Mesendoderm (in vitro differentiated cells): ENCODE measurements at regions not wholly inside any gene's neighbourhood (a gene's known extent, or its start where the extent isn't known, plus 50 kb on each side); places are given as distances from the start of the nearest gene placed in this dataset.

Source experiments
- DNase-seq: peaks from one replicate; pipeline ENCODE4 v3.0.0; 2013
- H2AK5ac ChIP-seq: 2 replicates; pipeline ENCODE4 v1.6.1; 2013; ENCODE audit warnings: low read length, inconsistent platforms
- H2BK120ac ChIP-seq: 2 replicates; pipeline ENCODE4 v1.6.1; 2013; ENCODE audit warnings: low read depth, mild to moderate bottlenecking, low read length, moderate library complexity, mixed read lengths
- H2BK15ac ChIP-seq: replicated peaks from 2 replicates; pipeline ENCODE4 v1.6.1; 2013; ENCODE audit warnings: low read depth, mild to moderate bottlenecking, moderate library complexity
- H2BK5ac ChIP-seq: 2 replicates; pipeline ENCODE4 v1.6.1; 2013; ENCODE audit warnings: low read length, inconsistent platforms
- H3K18ac ChIP-seq: 2 replicates; pipeline ENCODE4 v1.6.1; 2013; ENCODE audit warnings: mild to moderate bottlenecking, low read length, mixed read lengths
- H3K23ac ChIP-seq: one replicate; pipeline ENCODE4 v1.6.1; 2013; ENCODE audit warnings: low read length
- H3K27ac ChIP-seq: 2 replicates; pipeline ENCODE4 v1.5.1; 2013; ENCODE audit warnings: low read depth, mild to moderate bottlenecking, inconsistent platforms, low read length, moderate library complexity
- H3K27me3 ChIP-seq: 2 replicates; pipeline ENCODE4 v1.6.1; 2013; ENCODE audit warnings: low read length, control low read depth, mild to moderate bottlenecking, inconsistent platforms; ENCODE audit not compliant: insufficient read depth, poor library complexity
- H3K36me3 ChIP-seq: 2 replicates; pipeline ENCODE4 v1.6.1; 2013; ENCODE audit warnings: low read length, inconsistent platforms; ENCODE audit not compliant: control insufficient read depth, insufficient read depth
- H3K4ac ChIP-seq: one replicate; pipeline ENCODE4 v1.6.1; 2013; ENCODE audit warnings: low read depth, mild to moderate bottlenecking, low read length, moderate library complexity
- H3K4me1 ChIP-seq: 2 replicates; pipeline ENCODE4 v1.6.1; 2013; ENCODE audit warnings: low read depth, low read length, inconsistent platforms; ENCODE audit not compliant: control insufficient read depth
- H3K4me2 ChIP-seq: 2 replicates; pipeline ENCODE4 v1.6.1; 2013; ENCODE audit warnings: low read length
- H3K4me3 ChIP-seq: 2 replicates; pipeline ENCODE4 v1.5.1; 2013; ENCODE audit warnings: mild to moderate bottlenecking, low read length
- H3K56ac ChIP-seq: one replicate; pipeline ENCODE4 v1.6.1; 2013; ENCODE audit warnings: low read length
- H3K79me1 ChIP-seq: 2 replicates; pipeline ENCODE4 v1.6.1; 2013; ENCODE audit warnings: low read length, inconsistent platforms
- H3K79me2 ChIP-seq: 2 replicates; pipeline ENCODE4 v1.6.1; 2013; ENCODE audit warnings: mild to moderate bottlenecking, low read length; ENCODE audit not compliant: control insufficient read depth, insufficient read depth
- H3K9ac ChIP-seq: 2 replicates; pipeline ENCODE4 v1.6.1; 2013; ENCODE audit warnings: low read length, inconsistent platforms
- H4K5ac ChIP-seq: one replicate; pipeline ENCODE4 v1.6.1; 2013; ENCODE audit warnings: low read length
- H4K8ac ChIP-seq: one replicate; pipeline ENCODE4 v1.6.1; 2013; ENCODE audit warnings: low read depth, mild to moderate bottlenecking, control low read depth, low read length, moderate library complexity
- WGBS: extraction: QIAGEN DNeasy Blood & Tissue Kit; methylation state at CpG from one replicate; pipeline ENCODE4 v1.1.7; 2013; ENCODE audit warnings: low lambda C conversion rate, missing lambda C conversion rate; ENCODE audit not compliant: insufficient coverage; ENCODE audit errors: extremely low coverage; 5-methylcytosine and 5-hydroxymethylcytosine counted together

- no peaks in the 10 kb centered on the region for H3K36me3 ChIP-seq
- H2AK5ac ChIP-seq: no peak overlapping the region
- H4K5ac ChIP-seq: no peak overlapping the region
- H2BK120ac ChIP-seq: no peak overlapping the region
- no peaks in the 10 kb centered on the region for H3K4me1 ChIP-seq
- DNase-seq: no peak
- H3K4me2 ChIP-seq: no peak overlapping the region
- no peak overlapping the region for H3K9ac ChIP-seq
- H4K8ac ChIP-seq: no peak overlapping the region
- H3K56ac ChIP-seq: peak overlapping the region; percentile 17
- no peak overlapping the region for H3K4me3 ChIP-seq
- peak overlapping the region; percentile 47 for H2BK5ac ChIP-seq
- H3K79me1 ChIP-seq: no peaks in the 10 kb centered on the region
- peak overlapping the region; percentile 18 for H3K4ac ChIP-seq
- H3K23ac ChIP-seq: no peak overlapping the region
- H3K79me2 ChIP-seq: no peaks in the 10 kb centered on the region
- no peak overlapping the region for H3K18ac ChIP-seq
- H2BK15ac ChIP-seq: no peak overlapping the region
- no CpG with 5 or more reads among the region's 17 CpGs for WGBS
- no peaks in the 10 kb centered on the region for H3K27me3 ChIP-seq
- peak overlapping the region; percentile 60 for H3K27ac ChIP-seq
These were observed 99.4 kb downstream of the AASDHPPT start for GRCh38 chr11:106176817-106177216.

- Histone ChIP-seq H3K4ac (peak overlapping the region; percentile 18), H3K4me1 (no peaks in the 10 kb centered on the region), H3K4me3 (no peak overlapping the region), H3K9ac (no peak overlapping the region), H3K18ac (no peak overlapping the region), H4K5ac (no peak overlapping the region), H3K23ac (no peak overlapping the region), H3K36me3 (no peaks in the 10 kb centered on the region), H3K27me3 (no peaks in the 10 kb centered on the region), H2BK5ac (peak overlapping the region; percentile 62), H2BK15ac (no peak overlapping the region), H2BK120ac (no peak overlapping the region), H3K27ac (peak overlapping the region; percentile 60), H3K4me2 (no peak overlapping the region), H3K79me2 (no peaks in the 10 kb centered on the region), H3K56ac (peak overlapping the region; percentile 69), H3K79me1 (no peaks in the 10 kb centered on the region), H2AK5ac (no peak overlapping the region), H4K8ac (no peak overlapping the region)
- no CpG with 5 or more reads among the region's 6 CpGs for WGBS
- peak; percentile 62 for DNase-seq
These were observed 99.8 kb downstream of the AASDHPPT start for GRCh38 chr11:106177311-106177710.

DNA sequence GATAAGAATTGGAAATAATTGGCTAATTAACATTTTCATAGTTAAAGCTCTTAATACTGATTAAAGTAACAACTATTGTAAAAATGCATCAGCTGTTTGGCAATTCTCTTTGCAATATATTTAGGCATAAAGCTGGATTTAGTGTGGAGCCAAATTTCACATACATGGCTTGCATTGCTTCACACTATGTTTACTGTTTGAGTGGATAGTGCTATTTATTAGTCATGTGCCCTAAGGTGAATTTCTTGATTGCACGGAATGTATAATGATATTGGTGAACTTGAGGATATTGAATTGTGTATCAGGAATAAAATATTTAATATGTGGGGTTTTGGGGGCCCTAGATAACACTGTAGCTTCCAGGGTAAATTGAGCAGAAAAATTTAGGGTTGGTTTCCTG, 100.9 kb downstream of the AASDHPPT start:
- no peak overlapping the region for H2BK15ac ChIP-seq
- no CpG with 5 or more reads among the region's 1 CpG for WGBS

GRCh38 chr11:106179048-106179447, 101.6 kb downstream of the AASDHPPT start:
- H3K23ac ChIP-seq: no peak overlapping the region
- H2AK5ac ChIP-seq: no peak overlapping the region
- no peak overlapping the region for H3K4me2 ChIP-seq
- H3K9ac ChIP-seq: no peak overlapping the region
- WGBS: no CpG with 5 or more reads among the region's 1 CpG
- no peaks in the 10 kb centered on the region for H3K79me1 ChIP-seq
- H3K4ac ChIP-seq: no peak overlapping the region
- no peaks in the 10 kb centered on the region for H3K4me1 ChIP-seq
- no peak overlapping the region for H3K18ac ChIP-seq
- H2BK15ac ChIP-seq: no peak overlapping the region
- H4K8ac ChIP-seq: no peak overlapping the region
- no peaks in the 10 kb centered on the region for H3K79me2 ChIP-seq
- no peak overlapping the region for H2BK5ac ChIP-seq
- no peak overlapping the region for H3K56ac ChIP-seq
- no peak overlapping the region for H4K5ac ChIP-seq
- no peaks in the 10 kb centered on the region for H3K27me3 ChIP-seq
- DNase-seq: no peak
- no peak overlapping the region for H2BK120ac ChIP-seq
- H3K27ac ChIP-seq: no peak overlapping the region
- no peak overlapping the region for H3K4me3 ChIP-seq
- H3K36me3 ChIP-seq: no peaks in the 10 kb centered on the region

More for the DNA sequence above, 100.9 kb downstream of the AASDHPPT start:
- Histone ChIP-seq H3K27ac (no peak overlapping the region), H4K5ac (no peak overlapping the region), H3K4me1 (no peaks in the 10 kb centered on the region), H3K4me3 (no peak overlapping the region), H3K79me2 (no peaks in the 10 kb centered on the region), H2AK5ac (no peak overlapping the region), H3K4me2 (no peak overlapping the region), H4K8ac (no peak overlapping the region), H3K79me1 (no peaks in the 10 kb centered on the region), H3K27me3 (no peaks in the 10 kb centered on the region), H2BK5ac (no peak overlapping the region), H3K36me3 (no peaks in the 10 kb centered on the region), H3K9ac (no peak overlapping the region), H3K56ac (no peak overlapping the region), H3K23ac (no peak overlapping the region), H3K4ac (no peak overlapping the region), H3K18ac (no peak overlapping the region), H2BK120ac (no peak overlapping the region)
- DNase-seq: no peak

GRCh38 chr11:106186630-106187029, 109.2 kb downstream of the AASDHPPT start:
- Histone ChIP-seq H2BK15ac (no peak overlapping the region), H3K23ac (no peak overlapping the region), H3K4me2 (no peak overlapping the region), H3K18ac (no peak overlapping the region), H3K36me3 (no peaks in the 10 kb centered on the region), H4K8ac (no peak overlapping the region), H2AK5ac (no peak overlapping the region), H3K4me1 (no peaks in the 10 kb centered on the region), H3K27ac (no peak overlapping the region), H3K9ac (no peak overlapping the region), H3K79me1 (no peaks in the 10 kb centered on the region), H3K4ac (no peak overlapping the region), H3K27me3 (no peaks in the 10 kb centered on the region), H4K5ac (no peak overlapping the region), H3K56ac (no peak overlapping the region), H2BK120ac (no peak overlapping the region), H2BK5ac (no peak overlapping the region), H3K79me2 (no peaks in the 10 kb centered on the region), H3K4me3 (no peak overlapping the region)
- DNase-seq: no peak
- no CpG with 5 or more reads among the region's 2 CpGs for WGBS

- H3K4me1 ChIP-seq: no peaks in the 10 kb centered on the region
- no peak overlapping the region for H4K5ac ChIP-seq
- H3K56ac ChIP-seq: no peak overlapping the region
- no peak overlapping the region for H2BK5ac ChIP-seq
- no peak overlapping the region for H2BK120ac ChIP-seq
- no peak overlapping the region for H3K27ac ChIP-seq
- peak; percentile 41 for DNase-seq
- no peak overlapping the region for H3K4me3 ChIP-seq
- no peaks in the 10 kb centered on the region for H3K79me2 ChIP-seq
- H3K18ac ChIP-seq: no peak overlapping the region
- no peak overlapping the region for H3K23ac ChIP-seq
- no peak overlapping the region for H3K9ac ChIP-seq
- no peak overlapping the region for H2AK5ac ChIP-seq
- no peak overlapping the region for H2BK15ac ChIP-seq
- no CpG with 5 or more reads among the region's 2 CpGs for WGBS
- H3K4ac ChIP-seq: no peak overlapping the region
- H3K79me1 ChIP-seq: no peaks in the 10 kb centered on the region
- no peak overlapping the region for H3K4me2 ChIP-seq
- no peaks in the 10 kb centered on the region for H3K27me3 ChIP-seq
- H3K36me3 ChIP-seq: no peaks in the 10 kb centered on the region
- H4K8ac ChIP-seq: no peak overlapping the region
These were observed 110.5 kb downstream of the AASDHPPT start for GRCh38 chr11:106187860-106188456.
